Endothelial cell of umbilical vein (primary cell): ENCODE measurements at regions not wholly inside any gene's neighbourhood (a gene's known extent, or its start where the extent isn't known, plus 50 kb on each side); places are given as distances from the start of the nearest gene placed in this dataset.
A peak's percentile ranks its signal among the peaks of the same experiment; 100 is the strongest.

ENCODE experiments used
- BruUV-seq: library from RNA; stranded (reverse); fragments of 400-500 nt; replicated peaks from 2 replicates; lab custom pipeline; 2021; lab: Mats Ljungman, UMichigan
- CTCF ChIA-PET: fragments of 300-600, 350-600 bp; sonication (Branson Sonifier 250); formaldehyde crosslinking; loops from one replicate; lab custom pipeline; 2021; ENCODE audit warnings: antibody characterized with exemption, inconsistent platforms; lab: Charles Lee
- POLR2A ChIA-PET: fragments of 300-600, 350-600 bp; sonication (Branson Sonifier 250); formaldehyde crosslinking; loops from one replicate; lab custom pipeline; 2021; ENCODE audit warnings: antibody characterized with exemption, inconsistent platforms; lab: Charles Lee
- DNase-seq: peaks from one replicate; pipeline ENCODE4 v3.0.0-alpha.2; 2011; ENCODE audit warnings: low read depth, low spot score
- FAIRE-seq: peaks from 2 replicates; lab custom pipeline; 2011; peaks lifted over from hg19 to GRCh38; lab: Jason Lieb, UNC
- H2AFZ ChIP-seq: 2 replicates; pipeline ENCODE4 v1.6.0; 2012; ENCODE audit warnings: low read depth, low read length, control low read depth, inconsistent platforms
- H3K27ac ChIP-seq: 2 replicates; pipeline ENCODE4 v1.5.1; 2011; ENCODE audit warnings: low read depth, mild to moderate bottlenecking, control low read depth, low read length, moderate library complexity; ENCODE audit not compliant: insufficient read depth
- H3K27me3 ChIP-seq, 2 experiments: 2 replicates each; pipeline versions ENCODE4 v1.6.0 to v1.6.1; 2011; ENCODE audit warnings: low read length in 2 of 2, mixed read lengths in 1 of 2; ENCODE audit not compliant: control insufficient read depth in 2 of 2, insufficient read depth in 2 of 2
- H3K36me3 ChIP-seq, 2 experiments: 2 replicates in 1 of 2; 3 replicates in 1 of 2; pipeline ENCODE4 v1.5.1; 2011; ENCODE audit warnings: low read length in 2 of 2, mild to moderate bottlenecking in 1 of 2, moderate library complexity in 1 of 2; ENCODE audit not compliant: control insufficient read depth in 2 of 2, insufficient read depth in 2 of 2; ENCODE audit errors: extremely low read depth in 1 of 2
- H3K4me1 ChIP-seq: 3 replicates; pipeline ENCODE4 v1.5.1; 2011; ENCODE audit warnings: mild to moderate bottlenecking, low read length; ENCODE audit not compliant: control insufficient read depth, insufficient read depth; ENCODE audit errors: extremely low read depth
- H3K4me2 ChIP-seq: 2 replicates; pipeline ENCODE4 v1.6.1; 2011; ENCODE audit warnings: low read length, control low read depth, mixed read lengths; ENCODE audit not compliant: insufficient read depth
- H3K4me3 ChIP-seq, 3 experiments: fragments of 200-600 bp in 1 of 3; sonication (generic), shearing (Covaris generic) in 1 of 3; replicated peaks in 1 of 3; 2 replicates each; pipeline ENCODE4 v1.5.1; 2011 to 2016; ENCODE audit warnings: control low read depth in 3 of 3, low read length in 3 of 3, mild to moderate bottlenecking in 2 of 3, inconsistent platforms in 1 of 3, low read depth in 1 of 3, moderate library complexity in 1 of 3; ENCODE audit not compliant: insufficient read depth in 1 of 3
- H3K79me2 ChIP-seq: 2 replicates; pipeline ENCODE4 v1.6.0; 2012; ENCODE audit warnings: low read length, inconsistent platforms; ENCODE audit not compliant: control insufficient read depth, insufficient read depth
- H3K9ac ChIP-seq: replicated peaks from 2 replicates; pipeline ENCODE3; 2011; ENCODE audit warnings: low read length, control low read depth; ENCODE audit not compliant: insufficient read depth; ENCODE audit errors: extremely low read depth
- H3K9me1 ChIP-seq: replicated peaks from 3 replicates; pipeline ENCODE4 v1.6.0; 2011; ENCODE audit warnings: mild to moderate bottlenecking, low read length; ENCODE audit not compliant: control insufficient read depth, insufficient read depth; ENCODE audit errors: extremely low read depth
- H3K9me3 ChIP-seq: replicated peaks from 2 replicates; pipeline ENCODE4 v1.5.1; 2012; ENCODE audit warnings: low read length, inconsistent platforms; ENCODE audit not compliant: control insufficient read depth, insufficient read depth
- H4K20me1 ChIP-seq: replicated peaks from 2 replicates; pipeline ENCODE3; 2011; ENCODE audit warnings: mild to moderate bottlenecking, low read length; ENCODE audit not compliant: control insufficient read depth, insufficient read depth; ENCODE audit errors: extremely low read depth
- CTCF ChIP-seq, 2 donors: IDR thresholded peaks; 1 replicate in 1 of 2; 2 replicates in 1 of 2; pipeline ENCODE4 v1.5.1; 2011; ENCODE audit warnings: low read length in 2 of 2, mild to moderate bottlenecking in 2 of 2, moderate library complexity in 2 of 2, control low read depth in 1 of 2, inconsistent platforms in 1 of 2, low read depth in 1 of 2; ENCODE audit not compliant: insufficient read depth in 1 of 2; ENCODE audit errors: extremely low read depth in 1 of 2
- EZH2 ChIP-seq: IDR thresholded peaks from 2 replicates; pipeline ENCODE4 v1.6.1; 2012; ENCODE audit warnings: borderline replicate concordance, low read depth, mild to moderate bottlenecking, moderate library complexity, low read length, inconsistent platforms; ENCODE audit not compliant: severe bottlenecking
- FOS ChIP-seq: IDR thresholded peaks from 2 replicates; pipeline ENCODE4 v1.6.1; 2011; ENCODE audit warnings: mild to moderate bottlenecking, low read length, moderate library complexity, borderline replicate concordance; ENCODE audit not compliant: insufficient read depth
- GATA2 ChIP-seq: IDR thresholded peaks from 2 replicates; pipeline ENCODE4 v1.7.0; 2011; ENCODE audit warnings: low read depth, mild to moderate bottlenecking, moderate library complexity, mixed read lengths, low read length; ENCODE audit not compliant: insufficient read length, insufficient read depth
- JUN ChIP-seq: IDR thresholded peaks from 2 replicates; pipeline ENCODE4 v1.6.1; 2011; ENCODE audit warnings: borderline replicate concordance, low read depth; ENCODE audit not compliant: insufficient read length, insufficient read depth
- MAX ChIP-seq: IDR thresholded peaks from 2 replicates; pipeline ENCODE4 v1.6.1; 2011; ENCODE audit not compliant: insufficient read depth, insufficient read length
- MYC ChIP-seq: IDR thresholded peaks from one replicate; pipeline ENCODE4 v1.6.1; 2011; ENCODE audit warnings: mild to moderate bottlenecking, low read depth, low read length
- POLR2A ChIP-seq: IDR thresholded peaks from 2 replicates; pipeline ENCODE4 v1.6.1; 2012; ENCODE audit warnings: low read depth, mild to moderate bottlenecking, control low read depth, low read length
- POLR2AphosphoS5 ChIP-seq: IDR thresholded peaks from 2 replicates; pipeline ENCODE4 v1.6.1; 2012; ENCODE audit warnings: low read depth, mild to moderate bottlenecking, control low read depth, low read length, moderate library complexity; ENCODE audit not compliant: insufficient read depth
- dilution Hi-C: fragments of 300-500 bp; cut with MboI; formaldehyde crosslinking; loops from one replicate; pipeline ENCODE4 v1.15.0; 2019; ENCODE audit warnings: low sequenced_read_pairs; ENCODE audit not compliant: extremely low pct_ligation_motif_present
- intact Hi-C: fragments of 100-400 bp; cut with micrococcal nuclease; formaldehyde crosslinking; loops from one replicate; pipeline ENCODE4 v1.10.0; 2022

GRCh38 chr5:13470263-13470662 lies 474.2 kb downstream of the DNAH5 start:
- FAIRE-seq (peak; percentile 48), DNase-seq (peak; percentile 9)
- BruUV-seq = no TSS peak
- Histone ChIP-seq H4K20me1 (no peaks in the 10 kb centered on the region), H3K4me1 (no peaks in the 10 kb centered on the region), H3K9me3 (no peaks in the 10 kb centered on the region), H3K9me1 (no peaks in the 10 kb centered on the region), H3K4me2 (no peak overlapping the region), H3K36me3 (no peaks in the 10 kb centered on the region), H3K9ac (no peak overlapping the region), H3K4me3 (no peak overlapping the region), H3K27me3 (no peaks in the 10 kb centered on the region), H3K79me2 (no peaks in the 10 kb centered on the region), H3K27ac (no peak overlapping the region), H2AFZ (no peak overlapping the region)
- ChIA-PET POLR2A (no interaction called here), CTCF (no interaction called here)
- TF ChIP-seq FOS (peak; percentile 78), MYC (no peak), GATA2 (peak; percentile 88), POLR2AphosphoS5 (peak; percentile 37), POLR2A (no peak)
- intact Hi-C loops = loop anchor here (10.0 kb wide), 1 partner anchor 555 kb away; no protein-coding TSS in a partner anchor
- dilution Hi-C loops = no loop called here

- no peak overlapping the region for H3K4me3 ChIP-seq
- H3K4me1 ChIP-seq = no peaks in the 10 kb centered on the region
- no peaks in the 10 kb centered on the region for H3K27me3 ChIP-seq
- no peak for DNase-seq
- dilution Hi-C loops = no loop called here
- no peak overlapping the region for H3K9ac ChIP-seq
- H2AFZ ChIP-seq = no peak overlapping the region
- no peaks in the 10 kb centered on the region for H3K9me3 ChIP-seq
- H3K79me2 ChIP-seq = no peaks in the 10 kb centered on the region
- BruUV-seq = no TSS peak
- H4K20me1 ChIP-seq = no peaks in the 10 kb centered on the region
- CTCF ChIA-PET = interaction anchor here (0.6 to 2.1 kb wide), 2 partner anchors 14 to 1583 kb away, joined by 4 to 6 read pairs; no protein-coding TSS in a partner anchor
- no peak overlapping the region for H3K4me2 ChIP-seq
- no peak overlapping the region for H3K27ac ChIP-seq
- intact Hi-C loops = no loop called here
- no peaks in the 10 kb centered on the region for H3K9me1 ChIP-seq
- H3K36me3 ChIP-seq = no peaks in the 10 kb centered on the region
- no peak for FAIRE-seq
- POLR2A ChIA-PET = no interaction called here
- no peak for TF ChIP-seq EZH2
- TF ChIP-seq CTCF (IDR thresholded peaks at IDR 0.05; ENCODE audit: extremely low read depth in 1 of 2, insufficient read depth in 1 of 2, low read depth in 1 of 2, low read length in 2 of 2) = no peak
- no peak for TF ChIP-seq FOS
- no peak for TF ChIP-seq POLR2AphosphoS5
- no peak for TF ChIP-seq GATA2
- no peak for TF ChIP-seq POLR2A
- TF ChIP-seq MYC = no peak
- TF ChIP-seq MAX = no peak
- no peak for TF ChIP-seq JUN
These were observed 479.8 kb downstream of the DNAH5 start for GRCh38 chr5:13464532-13465193.
